Right lobe of liver (tissue), 6 donors: ENCODE measurements at regions not wholly inside any gene's neighbourhood (a gene's known extent, or its start where the extent isn't known, plus 50 kb on each side); places are given as distances from the start of the nearest gene placed in this dataset.

Experiments used
- ATAC-seq, 4 donors: fragments of 200-7000 bp; cut with Tn5 transposase; one replicate each; pipeline ENCODE4 v1.9.1; 2020; ENCODE audit warnings: mild to moderate bottlenecking in 4 of 4, moderate library complexity in 4 of 4
- DNase-seq, 3 donors: peaks; one replicate each; pipeline ENCODE4 v3.0.0-alpha.2; 2020
- H3K27ac ChIP-seq, 3 donors: fragments of 200-600 bp; one replicate each; pipeline ENCODE4 v1.8.0; 2022
- H3K27me3 ChIP-seq, 2 donors: fragments of 200-600 bp; one replicate each; pipeline ENCODE4 v1.8.0; 2022
- H3K36me3 ChIP-seq, 4 donors: fragments of 200-600 bp; sonication (generic) in 1 of 4; one replicate each; pipeline versions ENCODE4 v1.5.1 to v1.8.0; 2017 to 2022; ENCODE audit warnings: control low read depth in 1 of 4
- H3K4me1 ChIP-seq, 4 donors: fragments of 200-600 bp; sonication (generic) in 1 of 4; one replicate each; pipeline versions ENCODE4 v1.5.1 to v1.8.0; 2017 to 2022; ENCODE audit warnings: control low read depth in 1 of 4
- H3K4me3 ChIP-seq, 3 donors: fragments of 200-600 bp; one replicate each; pipeline ENCODE4 v1.8.0; 2022
- H3K9me3 ChIP-seq, 4 donors: fragments of 200-600 bp; sonication (generic) in 1 of 4; one replicate each; pipeline versions ENCODE4 v1.5.1 to v1.8.0; 2017 to 2022; ENCODE audit warnings: control low read depth in 1 of 4
- CTCF ChIP-seq, 4 donors: fragments of 200-600 bp in 3 of 4; fragments of 450-650 bp in 1 of 4; IDR thresholded peaks; one replicate each; pipeline versions ENCODE4 v1.5.1 to v1.8.0; 2016 to 2022; ENCODE audit warnings: antibody characterized with exemption in 4 of 4, mild to moderate bottlenecking in 2 of 4
- POLR2A ChIP-seq: fragments of 450-650 bp; IDR thresholded peaks from one replicate; pipeline ENCODE4 v1.6.1; 2017; ENCODE audit warnings: antibody characterized with exemption, mild to moderate bottlenecking
- WGBS: methylation state at CpG from one replicate; pipeline ENCODE4 v1.1.6; 2018; ENCODE audit warnings: low coverage, low lambda C conversion rate; ENCODE audit not compliant: insufficient coverage; ENCODE audit errors: missing lambda C conversion rate; 5-methylcytosine and 5-hydroxymethylcytosine counted together
- intact Hi-C, 2 donors: fragments of 100-400 bp; cut with DNase I; formaldehyde crosslinking; loops; one replicate each; pipeline versions ENCODE4 v1.11.2 to v1.14.1; 2022
- donor health status: DM: no; HTN: yes; CAD: no.
- donor health status: DM: no; HTN: no; CAD: no.
- donor health status: DM: no; HTN: no; CAD: no.
- donor health status: DM: no; HTN: yes; CAD: no.
- donor health status: DM: no; HTN: yes; CAD: no.

GRCh38 chr6:67885081-67886033 is 749.7 kb upstream of the ADGRB3 start:
- Histone ChIP-seq H3K4me3 (no peak overlapping the region), H3K4me1 (no peaks in the 10 kb centered on the region), H3K27me3 (no peaks in the 10 kb centered on the region), H3K36me3 (no peaks in the 10 kb centered on the region), H3K27ac (no peak overlapping the region), H3K9me3 (no peaks in the 10 kb centered on the region)
- TF ChIP-seq CTCF (IDR thresholded peaks at IDR 0.05) (no peak), POLR2A (no peak)
- ATAC-seq (no peak), DNase-seq (no peak)
- intact Hi-C loops: no loop called here
- WGBS: 75% methylated on average over 14 of the region's 14 CpGs

DNA sequence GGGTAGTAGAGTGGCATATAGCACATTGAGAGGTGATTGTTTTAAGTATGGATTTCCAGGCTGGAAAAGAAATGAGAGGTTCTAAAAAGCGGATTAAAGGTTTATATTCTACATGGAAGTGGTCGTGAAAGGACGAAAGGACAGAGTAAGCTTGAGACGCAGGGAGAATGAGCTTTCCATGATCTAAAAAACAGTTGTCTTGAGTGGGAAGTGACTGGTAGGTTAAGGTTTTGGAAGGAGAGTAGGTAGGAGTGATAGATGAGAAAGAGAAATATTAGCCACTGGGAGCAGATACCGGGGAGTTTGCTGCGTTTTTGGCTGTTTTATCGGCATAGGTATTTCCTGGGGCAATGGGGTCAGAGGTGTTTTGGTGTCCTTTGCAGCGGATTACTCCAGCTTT is 750.6 kb upstream of the ADGRB3 start:
- H3K36me3 ChIP-seq: no peaks in the 10 kb centered on the region
- no peaks in the 10 kb centered on the region for H3K4me1 ChIP-seq
- 70% methylated on average over 8 of the region's 8 CpGs for WGBS
- intact Hi-C loops: no loop called here
- H3K27ac ChIP-seq: no peak overlapping the region
- TF ChIP-seq CTCF (IDR thresholded peaks at IDR 0.05): no peak
- no peak for TF ChIP-seq POLR2A
- no peak for DNase-seq
- no peaks in the 10 kb centered on the region for H3K9me3 ChIP-seq
- ATAC-seq: no peak
- H3K4me3 ChIP-seq: no peak overlapping the region
- H3K27me3 ChIP-seq: no peaks in the 10 kb centered on the region

DNA sequence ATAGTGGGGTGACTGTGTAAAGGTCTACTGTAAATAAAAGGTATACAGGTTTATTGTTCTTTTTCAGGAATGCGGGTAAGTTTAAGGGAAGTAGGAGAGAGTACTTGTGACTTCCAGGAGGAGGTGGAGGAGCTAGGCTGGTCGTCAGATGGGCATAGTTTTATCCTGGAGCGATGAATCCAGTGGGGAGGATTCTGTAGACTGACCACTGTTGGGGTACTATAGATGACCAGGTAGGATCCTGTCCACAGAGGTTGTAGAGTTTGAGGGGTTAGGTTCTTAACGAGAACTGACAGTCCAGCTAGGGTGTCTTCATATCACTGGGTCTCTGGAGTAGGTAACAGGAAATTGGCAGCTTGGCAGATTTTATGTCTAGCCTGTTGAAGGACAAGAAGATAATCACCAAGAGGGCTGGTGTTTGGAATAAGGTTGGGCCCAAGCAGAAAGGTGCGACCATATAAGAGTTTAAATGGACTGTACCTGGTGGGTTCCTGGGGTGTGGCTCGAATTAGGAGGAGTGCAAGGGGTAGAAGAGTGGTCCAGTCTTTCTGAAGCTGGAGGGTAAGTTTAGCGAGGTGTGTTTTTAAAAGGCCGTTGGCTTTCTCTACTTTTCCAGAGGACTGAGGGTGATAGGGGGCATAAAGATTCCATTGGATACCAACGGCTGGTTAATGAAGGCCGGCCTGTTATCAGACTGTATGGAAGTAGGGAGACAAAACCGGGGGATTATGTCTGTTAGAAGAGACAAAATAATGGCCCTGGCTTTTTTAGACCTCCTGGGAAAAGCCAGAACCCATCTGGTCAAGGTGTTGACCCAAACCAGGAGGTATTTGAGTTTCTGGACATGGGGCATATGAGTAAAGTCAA is 751.3 kb upstream of the ADGRB3 start:
- Histone ChIP-seq H3K27me3 (no peaks in the 10 kb centered on the region), H3K9me3 (no peaks in the 10 kb centered on the region), H3K27ac (no peak overlapping the region), H3K4me1 (no peaks in the 10 kb centered on the region), H3K4me3 (no peak overlapping the region), H3K36me3 (no peaks in the 10 kb centered on the region)
- DNase-seq (no peak), ATAC-seq (no peak)
- WGBS: 63% methylated on average over 11 of the region's 11 CpGs
- TF ChIP-seq CTCF (IDR thresholded peaks at IDR 0.05) (no peak), POLR2A (no peak)
- intact Hi-C loops: no loop called here

- no peaks in the 10 kb centered on the region for H3K4me1 ChIP-seq
- TF ChIP-seq CTCF (IDR thresholded peaks at IDR 0.05): no peak
- no peak for DNase-seq
- H3K4me3 ChIP-seq: no peak overlapping the region
- WGBS: 62% methylated on average over 5 of the region's 5 CpGs
- intact Hi-C loops: no loop called here
- no peak overlapping the region for H3K27ac ChIP-seq
- H3K9me3 ChIP-seq: no peaks in the 10 kb centered on the region
- no peaks in the 10 kb centered on the region for H3K27me3 ChIP-seq
- H3K36me3 ChIP-seq: no peaks in the 10 kb centered on the region
- ATAC-seq: no peak
Measured at GRCh38 chr6:67882436-67883311, 752.4 kb upstream of the ADGRB3 start.
